ENCODE measurements at regions not wholly inside any gene's neighbourhood (a gene's known extent, or its start where the extent isn't known, plus 50 kb on each side); places are given as distances from the start of the nearest gene placed in this dataset.

DNA sequence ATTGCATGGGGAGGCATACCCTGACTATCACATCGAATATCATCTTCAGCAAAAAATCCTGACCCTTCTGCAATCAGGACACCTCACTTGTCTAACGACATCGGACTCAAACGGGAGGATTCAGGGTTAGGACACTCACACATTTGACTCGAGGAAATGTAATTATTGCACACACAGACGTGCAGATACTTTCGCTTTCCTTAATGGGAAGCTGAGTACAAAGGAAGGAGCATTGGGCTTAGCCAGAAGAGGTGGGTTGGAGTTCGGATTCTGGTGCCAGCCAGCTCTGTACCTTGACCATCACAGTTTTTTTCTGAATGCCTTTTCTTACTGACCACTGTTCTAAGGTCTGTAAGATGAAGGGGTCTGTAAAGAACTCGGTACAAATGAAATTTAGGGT, 260.4 kb downstream of the GALC start:
- TF ChIP-seq EZH2phosphoT487 (IDR thresholded peaks at IDR 0.05; ENCODE audit: low read length) = no peak
- H2AFZ ChIP-seq (ENCODE audit: low read length) = no peak overlapping the region
- no peak overlapping the region for H3K27ac ChIP-seq (ENCODE audit: low read length)
- no peaks in the 10 kb centered on the region for H3F3A ChIP-seq (ENCODE audit: insufficient read depth, low read length)
- DNase-seq = no peak
- no peaks in the 10 kb centered on the region for H3K9me2 ChIP-seq (replicated peaks; ENCODE audit: insufficient read depth, low read length)
- no peaks in the 10 kb centered on the region for H3K4me1 ChIP-seq (ENCODE audit: low read length)
- H3K4me3 ChIP-seq (ENCODE audit: low read length) = no peak overlapping the region
- no peaks in the 10 kb centered on the region for H4K20me1 ChIP-seq (ENCODE audit: insufficient read depth, low read length)
- H3K9ac ChIP-seq (ENCODE audit: low read length) = no peak overlapping the region
- H3K4me2 ChIP-seq (ENCODE audit: low read depth, low read length) = no peak overlapping the region
- H3K9me3 ChIP-seq (replicated peaks; ENCODE audit: insufficient read depth, low read length) = no peaks in the 10 kb centered on the region
- no peaks in the 10 kb centered on the region for H3K79me2 ChIP-seq (ENCODE audit: low read length)
- no peaks in the 10 kb centered on the region for H3K36me3 ChIP-seq (replicated peaks; ENCODE audit: insufficient read depth, low read length)
- H3K27me3 ChIP-seq (replicated peaks; ENCODE audit: insufficient read depth, low read length) = no peaks in the 10 kb centered on the region

DNA sequence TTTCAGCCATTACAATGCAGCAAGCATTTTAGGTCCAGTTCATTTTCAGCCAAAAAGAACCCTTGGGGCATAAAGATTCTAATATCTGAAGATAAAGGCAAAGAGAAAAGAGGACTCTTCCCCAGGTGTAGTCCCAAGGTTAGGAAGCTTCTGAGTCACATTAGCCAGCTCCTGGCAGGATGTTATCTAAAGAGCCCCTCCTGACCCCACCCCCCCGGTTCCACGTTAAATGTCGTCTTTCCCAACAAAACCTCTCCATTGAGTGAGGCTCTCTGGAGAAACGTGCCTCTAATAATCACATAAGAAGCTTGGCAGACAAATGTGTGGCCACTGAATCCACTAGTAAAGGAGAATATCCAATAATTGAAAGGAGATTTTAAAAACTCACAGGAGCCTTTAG, 267.7 kb downstream of the GALC start:
- Histone ChIP-seq H3K4me2 (ENCODE audit: low read depth, low read length) (no peak overlapping the region), H3K4me3 (ENCODE audit: low read length) (no peak overlapping the region), H3F3A (ENCODE audit: insufficient read depth, low read length) (no peaks in the 10 kb centered on the region), H4K20me1 (ENCODE audit: insufficient read depth, low read length) (no peaks in the 10 kb centered on the region), H3K9me2 (replicated peaks; ENCODE audit: insufficient read depth, low read length) (no peaks in the 10 kb centered on the region), H3K4me1 (ENCODE audit: low read length) (no peaks in the 10 kb centered on the region), H3K27ac (ENCODE audit: low read length) (no peak overlapping the region), H3K36me3 (replicated peaks; ENCODE audit: insufficient read depth, low read length) (no peaks in the 10 kb centered on the region), H2AFZ (ENCODE audit: low read length) (no peak overlapping the region), H3K27me3 (replicated peaks; ENCODE audit: insufficient read depth, low read length) (no peaks in the 10 kb centered on the region), H3K79me2 (ENCODE audit: low read length) (no peaks in the 10 kb centered on the region), H3K9ac (ENCODE audit: low read length) (no peak overlapping the region), H3K9me3 (replicated peaks; ENCODE audit: insufficient read depth, low read length) (no peaks in the 10 kb centered on the region)
- TF ChIP-seq EZH2phosphoT487 (IDR thresholded peaks at IDR 0.05; ENCODE audit: low read length) = no peak
- no peak for TF ChIP-seq EZH2 (optimal IDR thresholded peaks at IDR 0.05; ENCODE audit: low read depth, low read length)
- TF ChIP-seq, protein P1, sequence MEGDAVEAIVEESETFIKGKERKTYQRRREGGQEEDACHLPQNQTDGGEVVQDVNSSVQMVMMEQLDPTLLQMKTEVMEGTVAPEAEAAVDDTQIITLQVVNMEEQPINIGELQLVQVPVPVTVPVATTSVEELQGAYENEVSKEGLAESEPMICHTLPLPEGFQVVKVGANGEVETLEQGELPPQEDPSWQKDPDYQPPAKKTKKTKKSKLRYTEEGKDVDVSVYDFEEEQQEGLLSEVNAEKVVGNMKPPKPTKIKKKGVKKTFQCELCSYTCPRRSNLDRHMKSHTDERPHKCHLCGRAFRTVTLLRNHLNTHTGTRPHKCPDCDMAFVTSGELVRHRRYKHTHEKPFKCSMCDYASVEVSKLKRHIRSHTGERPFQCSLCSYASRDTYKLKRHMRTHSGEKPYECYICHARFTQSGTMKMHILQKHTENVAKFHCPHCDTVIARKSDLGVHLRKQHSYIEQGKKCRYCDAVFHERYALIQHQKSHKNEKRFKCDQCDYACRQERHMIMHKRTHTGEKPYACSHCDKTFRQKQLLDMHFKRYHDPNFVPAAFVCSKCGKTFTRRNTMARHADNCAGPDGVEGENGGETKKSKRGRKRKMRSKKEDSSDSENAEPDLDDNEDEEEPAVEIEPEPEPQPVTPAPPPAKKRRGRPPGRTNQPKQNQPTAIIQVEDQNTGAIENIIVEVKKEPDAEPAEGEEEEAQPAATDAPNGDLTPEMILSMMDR (IDR thresholded peaks at IDR 0.05; ENCODE audit: low read length) = no peak
- DNase-seq = no peak

DNA sequence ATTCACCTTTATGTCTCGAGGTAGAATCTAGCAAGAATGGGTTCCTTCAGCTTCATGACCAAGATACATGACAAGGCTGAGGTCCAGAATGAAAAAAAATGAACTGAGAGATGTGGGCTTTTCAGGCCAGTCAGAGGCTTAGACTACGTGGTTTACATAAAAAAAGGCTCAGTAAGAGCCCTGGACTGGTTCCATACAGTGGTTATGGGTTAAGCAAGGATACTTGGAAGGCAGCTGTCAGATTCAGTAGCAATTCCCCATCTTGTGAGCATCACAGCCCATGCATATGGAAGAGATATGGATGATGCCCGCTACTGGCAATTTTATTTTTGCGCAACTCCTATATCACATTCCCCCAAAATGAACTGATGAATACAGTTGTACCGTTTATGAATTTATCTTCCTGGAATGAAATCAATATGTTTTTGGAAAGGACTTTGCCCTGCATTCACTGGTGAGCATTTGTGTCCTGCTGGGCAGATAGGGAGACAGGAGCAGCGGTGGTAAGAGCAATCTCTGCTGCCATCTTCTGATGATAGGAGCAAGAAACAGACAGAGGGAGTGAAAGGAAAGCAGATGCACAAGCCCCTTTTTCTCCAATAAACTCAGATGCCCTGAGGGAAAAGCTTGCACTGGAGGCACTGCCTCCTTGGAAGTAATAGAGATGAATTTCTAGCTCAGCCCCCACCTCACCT, 280.4 kb downstream of the GALC start:
- Histone ChIP-seq H4K20me1 (ENCODE audit: insufficient read depth, low read length) (no peaks in the 10 kb centered on the region), H3K9ac (ENCODE audit: low read length) (no peak overlapping the region), H2AFZ (ENCODE audit: low read length) (no peak overlapping the region), H3K27ac (ENCODE audit: low read length) (no peak overlapping the region), H3K79me2 (ENCODE audit: low read length) (no peaks in the 10 kb centered on the region), H3K27me3 (replicated peaks; ENCODE audit: insufficient read depth, low read length) (no peaks in the 10 kb centered on the region), H3K36me3 (replicated peaks; ENCODE audit: insufficient read depth, low read length) (no peaks in the 10 kb centered on the region), H3K4me1 (ENCODE audit: low read length) (no peaks in the 10 kb centered on the region), H3K4me3 (ENCODE audit: low read length) (no peak overlapping the region), H3F3A (ENCODE audit: insufficient read depth, low read length) (no peaks in the 10 kb centered on the region), H3K9me3 (replicated peaks; ENCODE audit: insufficient read depth, low read length) (no peaks in the 10 kb centered on the region), H3K9me2 (replicated peaks; ENCODE audit: insufficient read depth, low read length) (no peaks in the 10 kb centered on the region), H3K4me2 (ENCODE audit: low read depth, low read length) (no peak overlapping the region)
- DNase-seq = no peak
- TF ChIP-seq, protein P1 (IDR thresholded peaks at IDR 0.05; ENCODE audit: low read length) = no peak
- TF ChIP-seq EZH2phosphoT487 (IDR thresholded peaks at IDR 0.05; ENCODE audit: low read length) (no peak), EZH2 (optimal IDR thresholded peaks at IDR 0.05; ENCODE audit: low read depth, low read length) (no peak)

DNA sequence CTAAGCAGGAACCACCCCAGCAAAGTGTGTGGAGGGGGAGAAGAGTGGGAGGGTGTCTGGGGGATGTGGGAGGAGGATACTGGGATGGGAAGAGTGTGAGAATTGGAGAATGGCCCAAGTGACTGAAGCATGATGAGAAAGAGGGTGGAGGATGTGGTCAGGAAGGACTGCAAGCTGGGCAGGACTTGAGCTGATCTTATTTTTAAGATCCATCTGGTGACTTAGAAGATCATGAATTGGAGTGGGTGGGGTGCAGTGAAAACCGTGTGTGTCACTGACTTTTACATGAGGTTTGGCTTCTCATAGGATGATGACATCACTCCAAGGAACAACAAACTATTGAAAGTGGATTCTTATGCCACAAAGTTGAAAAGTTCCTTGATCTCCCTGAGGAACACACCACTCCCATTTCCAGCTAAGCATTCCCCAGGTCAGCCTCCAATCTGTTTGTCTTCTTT, 287.5 kb downstream of the GALC start:
- Histone ChIP-seq H3K27ac (ENCODE audit: low read length) (no peak overlapping the region), H3K36me3 (replicated peaks; ENCODE audit: insufficient read depth, low read length) (no peaks in the 10 kb centered on the region), H3K9me2 (replicated peaks; ENCODE audit: insufficient read depth, low read length) (no peaks in the 10 kb centered on the region), H3K27me3 (replicated peaks; ENCODE audit: insufficient read depth, low read length) (no peaks in the 10 kb centered on the region), H3K4me2 (ENCODE audit: low read depth, low read length) (no peak overlapping the region), H2AFZ (ENCODE audit: low read length) (no peak overlapping the region), H3K4me1 (ENCODE audit: low read length) (no peaks in the 10 kb centered on the region), H3K9ac (ENCODE audit: low read length) (no peak overlapping the region), H3K79me2 (ENCODE audit: low read length) (no peaks in the 10 kb centered on the region), H3K4me3 (ENCODE audit: low read length) (no peak overlapping the region), H3F3A (ENCODE audit: insufficient read depth, low read length) (no peaks in the 10 kb centered on the region), H3K9me3 (replicated peaks; ENCODE audit: insufficient read depth, low read length) (no peaks in the 10 kb centered on the region), H4K20me1 (ENCODE audit: insufficient read depth, low read length) (no peaks in the 10 kb centered on the region)
- no peak for DNase-seq
- TF ChIP-seq EZH2phosphoT487 (IDR thresholded peaks at IDR 0.05; ENCODE audit: low read length) (no peak), EZH2 (optimal IDR thresholded peaks at IDR 0.05; ENCODE audit: low read depth, low read length) (no peak)
- TF ChIP-seq, protein P1 (IDR thresholded peaks at IDR 0.05; ENCODE audit: low read length) = no peak
